HT1080 (cell line): ENCODE measurements at regions not wholly inside any gene's neighbourhood (a gene's known extent, or its start where the extent isn't known, plus 50 kb on each side); places are given as distances from the start of the nearest gene placed in this dataset.
A peak's percentile ranks its signal among the peaks of the same experiment; 100 is the strongest.

Source experiments
- DNase-seq: peaks from one replicate; pipeline ENCODE4 v3.0.0-alpha.2; 2015; ENCODE audit warnings: low read depth

DNA sequence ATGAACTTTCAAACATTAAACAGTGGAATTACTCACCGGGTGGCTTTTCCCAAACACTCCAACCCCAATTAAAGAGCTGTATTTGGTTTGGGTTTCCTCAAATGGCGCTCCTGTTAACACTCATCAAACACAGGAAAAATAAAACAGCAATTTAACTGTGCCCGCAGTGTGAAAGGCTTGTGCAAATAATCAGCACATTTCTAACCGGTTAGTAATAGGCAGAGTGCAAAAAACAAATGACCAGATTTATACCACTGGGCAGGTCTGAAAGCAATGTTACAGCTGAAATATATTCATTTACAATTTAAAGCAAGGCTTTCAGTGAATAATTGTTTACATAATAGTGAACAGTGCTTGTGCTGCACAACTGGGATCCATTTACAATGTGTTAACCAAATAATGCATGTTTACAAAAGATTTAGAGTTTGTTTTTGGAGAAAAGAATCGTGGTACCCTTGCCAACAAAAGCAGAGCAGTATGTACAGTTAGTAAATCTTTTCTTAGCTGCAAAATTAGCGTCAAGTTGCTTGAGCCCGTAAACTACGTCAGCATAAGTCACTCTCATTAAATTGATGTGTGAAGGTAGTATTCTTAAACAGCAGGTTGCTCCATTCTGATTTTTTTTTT lies 662.9 kb upstream of the ZNF608 start:
- DNase-seq: no peak

DNA sequence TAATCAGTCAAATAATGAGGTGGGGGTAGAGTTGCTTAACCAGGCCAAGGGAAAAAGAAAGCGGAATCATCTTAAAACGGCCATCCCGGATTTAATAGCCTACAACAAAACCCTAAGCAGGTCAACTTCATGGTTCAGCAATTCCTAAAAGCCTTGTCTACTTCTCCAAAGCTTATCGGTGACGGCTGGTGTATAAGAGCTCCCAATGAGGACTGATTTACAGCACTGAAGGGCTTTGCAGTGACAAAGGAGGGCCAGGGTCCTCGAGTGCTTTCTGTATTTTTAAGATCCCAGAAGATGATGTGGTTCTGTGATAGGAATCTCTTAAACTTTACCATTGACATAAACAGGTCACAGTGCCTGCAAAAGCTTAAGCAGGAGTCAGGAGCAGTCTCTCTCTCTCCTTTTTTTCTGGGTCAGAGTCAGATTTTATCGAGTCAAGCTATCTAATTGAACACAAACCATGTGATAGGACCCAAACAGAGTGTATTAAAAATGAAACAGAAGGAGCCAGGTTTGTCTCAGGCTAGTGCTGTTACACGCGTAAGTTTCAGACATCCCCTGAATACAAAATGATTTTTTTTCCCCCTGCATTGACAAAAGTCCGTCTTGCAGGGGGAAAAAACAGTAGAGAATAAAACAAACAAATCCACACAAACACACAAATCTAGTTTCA lies 663.6 kb upstream of the ZNF608 start:
- DNase-seq: no peak

DNA sequence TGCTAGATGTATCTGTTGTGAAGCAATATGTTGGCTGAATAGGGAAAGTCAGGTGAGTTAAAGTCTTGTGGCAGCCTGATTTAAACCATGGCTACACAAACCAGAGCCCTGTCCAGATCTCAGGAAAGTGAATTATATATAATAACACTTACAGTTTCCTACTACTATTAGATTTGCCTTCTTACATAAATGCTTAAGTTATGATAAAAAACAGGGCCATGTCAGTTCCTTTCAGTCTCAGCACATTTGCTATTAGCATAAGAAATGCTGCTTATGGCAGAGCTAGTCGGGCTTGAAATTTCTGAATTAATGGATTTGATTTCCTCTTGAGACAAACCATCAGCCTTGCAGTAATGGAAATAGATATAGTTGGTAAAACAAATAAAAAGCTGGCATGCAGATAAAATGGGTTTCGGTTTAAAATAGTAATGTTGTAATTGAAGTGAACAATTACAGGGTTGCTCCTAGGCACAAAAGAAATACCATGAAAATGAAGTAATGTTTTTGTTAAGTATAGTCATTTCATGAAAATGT lies 664.2 kb upstream of the ZNF608 start:
- DNase-seq: peak; percentile 35

DNA sequence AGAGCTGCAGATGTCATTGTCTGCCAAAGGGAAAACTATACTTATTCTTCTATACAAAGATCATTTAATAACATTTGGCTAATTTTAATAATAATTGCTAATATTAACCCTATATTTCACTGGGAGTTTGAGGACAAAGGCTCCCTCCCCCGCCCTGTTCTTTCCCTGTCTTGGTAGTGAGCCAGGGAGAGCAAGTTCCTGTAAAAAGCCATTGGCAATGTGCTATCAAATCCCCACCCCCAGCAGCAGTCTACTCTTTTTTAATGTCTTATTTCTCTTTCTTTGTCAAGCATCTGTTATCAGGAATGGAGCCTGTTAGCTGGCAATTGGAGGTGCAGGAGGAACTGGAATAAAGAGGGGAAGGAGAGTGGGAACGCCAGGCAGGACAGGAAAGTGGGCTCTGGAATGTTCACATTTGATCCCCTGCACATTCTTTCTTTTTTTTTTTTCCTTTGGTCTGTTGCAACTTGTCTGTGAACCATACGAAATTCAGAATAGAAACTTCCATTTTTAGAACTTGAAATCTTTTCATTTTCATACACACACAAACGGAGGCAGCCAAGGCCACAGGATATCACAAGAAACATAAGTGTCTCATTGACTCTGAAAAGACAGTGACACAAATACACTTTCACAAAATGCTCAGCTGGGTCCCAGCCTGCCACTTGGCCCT lies 664.8 kb upstream of the ZNF608 start:
- DNase-seq: peak; percentile 28

DNA sequence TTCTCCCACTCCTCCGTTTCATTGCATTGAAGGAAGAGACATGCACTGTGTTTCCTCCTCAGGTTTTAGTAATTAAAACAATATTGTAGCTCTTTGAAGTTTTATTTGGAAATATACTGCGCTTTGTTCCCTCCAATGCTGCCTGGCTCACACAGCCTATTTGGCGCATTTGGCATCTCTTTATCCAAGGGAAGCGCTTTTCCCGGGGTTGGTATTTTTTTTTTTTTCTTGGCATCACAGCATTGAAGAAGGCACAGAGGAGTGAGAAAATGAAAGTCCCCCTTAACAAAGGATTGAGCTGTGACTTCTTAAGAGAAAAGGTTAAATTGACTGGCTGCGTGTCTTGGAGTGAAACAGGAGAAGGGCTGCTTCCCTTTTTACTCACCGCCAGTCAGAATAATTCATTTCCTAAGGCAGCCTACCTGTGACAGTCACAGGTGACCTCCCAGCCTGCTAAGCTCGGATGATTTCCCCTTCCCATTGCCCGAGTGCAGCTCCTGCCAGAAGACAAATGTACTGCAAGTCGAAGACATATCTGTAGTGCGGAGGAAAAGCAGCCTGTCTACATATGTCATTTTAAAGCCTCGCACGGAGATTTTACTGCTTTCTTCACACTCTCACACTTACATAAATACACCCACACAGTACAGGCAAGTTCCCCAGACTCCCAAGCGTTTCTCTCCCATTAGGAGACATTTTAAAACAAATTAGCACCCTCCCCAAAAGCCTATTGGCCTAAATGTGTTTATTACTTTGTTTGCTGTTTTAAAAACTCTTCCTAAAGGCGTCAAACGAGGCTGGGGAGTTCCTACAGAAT lies 665.5 kb upstream of the ZNF608 start:
- DNase-seq: no peak

DNA sequence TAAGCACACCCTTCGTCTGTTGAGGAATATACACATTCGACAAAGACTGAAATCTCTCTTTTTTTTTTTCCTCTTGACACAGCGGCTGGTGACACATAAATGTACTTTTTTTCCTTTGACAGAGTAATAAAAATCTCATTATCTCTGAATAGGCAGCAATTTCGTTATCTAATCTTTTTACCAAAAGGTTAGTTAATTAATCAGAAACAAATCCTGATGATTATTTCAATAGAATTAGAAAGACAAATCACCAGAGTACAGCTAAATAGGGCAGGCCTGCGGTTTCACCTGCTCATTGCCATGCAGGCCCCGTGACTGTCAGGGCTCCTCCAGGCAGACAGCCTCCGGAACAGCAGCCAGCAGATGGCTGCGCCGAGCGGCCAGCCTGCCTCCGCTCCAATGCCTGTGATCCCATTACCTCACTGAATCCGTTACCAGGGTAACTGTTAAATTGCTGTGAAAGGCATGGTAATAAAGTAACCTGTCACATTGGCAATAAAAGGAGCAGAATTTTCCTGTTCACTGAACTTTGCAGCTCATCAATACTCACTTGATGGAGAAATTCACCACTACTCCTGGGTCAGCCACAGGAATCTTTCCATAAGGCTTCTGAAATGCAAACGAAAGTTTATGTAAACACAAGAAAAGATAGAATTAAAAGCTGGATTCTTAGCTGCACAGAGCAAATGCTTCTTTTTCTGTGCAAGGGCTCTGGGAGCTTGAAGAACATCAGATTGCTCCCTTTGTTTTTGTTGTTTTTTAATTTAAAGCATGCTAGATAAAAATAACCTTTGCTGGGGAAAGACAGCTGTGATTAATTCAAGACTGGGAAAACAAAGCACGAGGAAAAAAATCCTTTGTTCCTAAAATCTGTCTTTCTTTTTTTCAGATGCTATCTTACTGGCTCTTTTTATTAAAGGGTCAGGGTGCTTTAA lies 666.4 kb upstream of the ZNF608 start:
- DNase-seq: no peak

DNA sequence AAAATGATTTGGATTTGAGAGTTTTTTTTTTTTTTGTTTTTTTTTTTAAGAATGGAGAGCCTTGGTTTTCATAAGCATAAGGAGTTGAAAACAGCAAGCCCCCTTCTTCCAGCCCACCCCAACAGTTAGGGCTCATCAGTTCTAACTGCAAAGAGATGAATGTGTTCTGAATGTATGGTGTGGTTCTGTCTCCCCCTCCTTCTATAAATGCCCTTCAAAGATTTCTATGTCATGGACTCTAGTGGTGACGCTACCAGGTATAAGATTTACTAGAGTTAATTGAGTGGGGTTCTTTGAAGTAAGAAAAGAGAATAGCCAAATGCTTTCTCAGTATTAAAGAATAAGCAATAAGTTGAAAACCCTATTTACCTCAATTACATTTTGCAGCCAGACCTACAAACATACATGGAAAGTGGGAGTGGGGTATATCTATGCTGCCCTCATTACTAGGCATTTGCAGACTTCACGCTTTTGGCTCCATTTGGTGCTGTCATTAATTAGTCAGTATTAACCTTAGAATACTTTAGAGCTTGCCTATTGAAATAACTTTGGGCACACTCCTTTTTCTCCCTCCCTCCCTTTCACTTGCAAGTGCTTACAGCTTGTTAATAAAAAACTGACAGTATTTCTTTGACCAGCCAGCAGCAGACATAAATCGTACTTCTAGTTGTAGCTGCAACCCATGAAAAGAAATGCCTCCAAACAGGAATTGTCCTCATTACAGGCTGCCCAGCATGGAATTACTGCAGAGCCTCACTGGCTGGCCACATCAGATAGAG lies 667.2 kb upstream of the ZNF608 start:
- no peak for DNase-seq

DNA sequence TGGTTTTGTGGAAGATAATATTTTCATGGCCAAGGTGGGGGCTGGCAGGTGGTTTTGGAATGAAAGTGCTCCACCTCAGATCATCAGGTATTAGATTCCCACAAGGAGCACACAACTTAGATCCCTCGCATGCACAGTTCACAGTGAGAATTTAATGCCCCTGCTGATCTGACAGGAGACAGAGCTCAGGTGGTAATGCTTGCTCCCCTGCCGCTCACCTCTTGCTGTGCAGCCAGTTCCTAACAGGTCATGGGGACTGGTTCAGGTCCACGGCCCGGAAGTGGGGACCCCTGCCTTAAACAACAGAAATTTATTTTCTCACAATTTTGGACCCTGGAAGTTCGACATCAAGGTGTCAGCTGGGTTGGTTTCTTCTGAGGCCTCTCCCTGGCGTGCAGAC lies 668.7 kb upstream of the ZNF608 start:
- DNase-seq: no peak

DNA sequence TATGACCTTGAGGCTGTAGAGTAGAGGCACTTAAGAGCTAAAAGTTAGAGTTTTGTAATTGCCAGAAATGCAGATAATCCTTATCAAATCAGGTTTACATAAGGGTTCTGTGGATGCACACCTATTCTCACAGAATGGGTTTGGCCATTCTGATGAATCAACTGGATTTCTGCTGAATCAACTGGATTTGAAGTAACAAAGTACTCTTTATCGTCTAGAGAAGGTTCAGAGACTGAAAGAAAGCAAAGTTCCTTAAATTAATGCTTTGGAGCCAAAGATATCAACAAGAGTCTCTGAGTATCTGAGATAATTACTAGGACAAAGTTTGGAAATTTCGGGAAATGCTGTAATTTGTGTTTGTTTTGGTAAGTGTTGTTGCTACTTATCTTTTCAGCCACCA lies 669.6 kb upstream of the ZNF608 start:
- no peak for DNase-seq

DNA sequence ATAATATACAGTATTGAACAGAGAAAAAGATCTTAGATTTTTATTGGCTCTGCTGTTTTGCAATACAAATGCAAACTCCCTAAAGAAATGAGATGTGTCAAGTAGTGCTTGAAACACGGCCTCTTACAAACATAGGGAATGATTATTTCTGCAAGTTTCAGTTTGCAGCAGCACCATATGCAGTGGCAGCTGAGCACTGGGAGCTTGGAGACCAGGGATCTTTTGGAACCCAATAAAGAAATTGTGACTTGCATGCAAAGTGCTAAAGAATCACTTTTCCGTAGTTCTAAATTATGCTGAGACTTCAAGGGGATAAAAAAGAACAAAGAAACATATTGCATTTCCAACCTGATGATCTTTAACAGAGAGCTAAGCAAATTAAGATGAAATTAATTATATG lies 674.6 kb upstream of the ZNF608 start:
- DNase-seq: no peak

DNA sequence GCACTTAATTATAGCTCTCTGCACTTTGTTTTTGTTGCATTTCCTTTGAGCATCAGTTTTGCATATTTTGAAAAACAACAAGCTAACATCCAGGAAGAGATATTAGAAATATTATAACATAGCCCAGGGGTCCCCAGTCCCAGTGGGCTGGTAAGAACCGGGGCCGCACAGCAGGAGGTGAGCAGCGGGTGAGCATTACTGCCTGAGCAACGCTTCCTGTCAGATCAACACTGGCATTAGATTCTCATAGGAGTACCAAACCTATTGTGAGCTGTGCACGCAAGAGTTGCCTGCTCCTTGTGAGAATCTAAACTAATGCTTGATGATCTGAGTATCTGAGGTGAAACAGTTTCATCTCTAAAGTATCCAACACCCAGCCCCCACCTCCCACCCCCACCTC lies 675.9 kb upstream of the ZNF608 start:
- DNase-seq: no peak

DNA sequence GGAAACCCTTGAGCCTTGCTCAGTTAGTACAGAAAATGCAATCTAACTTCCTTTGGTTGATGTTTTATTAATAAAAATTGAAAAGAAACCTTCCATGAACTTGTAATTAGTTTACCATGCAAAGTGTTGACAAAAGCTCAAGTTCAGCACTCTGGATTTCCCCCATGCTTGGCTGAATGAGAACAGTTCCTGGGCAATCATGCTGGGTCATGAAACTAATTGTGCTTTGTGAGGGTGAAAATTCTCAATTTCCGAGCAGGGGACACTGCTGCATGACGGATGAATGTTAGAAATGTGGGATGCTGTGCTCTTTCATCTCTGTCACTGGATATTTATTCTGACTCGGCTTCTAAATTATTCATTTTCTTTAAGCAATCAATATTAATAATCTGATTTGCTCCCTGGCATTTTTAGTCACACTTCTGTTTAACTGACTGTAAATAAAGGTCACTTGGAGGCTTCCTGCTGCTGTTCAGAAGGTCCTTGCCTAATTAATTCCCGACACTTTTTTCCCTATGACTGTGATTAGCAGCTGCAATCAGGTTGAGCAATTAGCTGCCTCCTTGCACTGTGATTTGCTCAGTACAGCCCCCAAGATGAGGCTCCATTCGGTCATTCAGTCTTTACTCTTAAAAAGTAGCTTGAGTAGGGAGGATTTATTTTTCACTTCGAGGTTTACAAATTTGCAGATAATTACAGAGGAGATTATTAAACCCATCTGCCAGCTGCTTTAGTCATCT lies 678.1 kb upstream of the ZNF608 start:
- no peak for DNase-seq

DNA sequence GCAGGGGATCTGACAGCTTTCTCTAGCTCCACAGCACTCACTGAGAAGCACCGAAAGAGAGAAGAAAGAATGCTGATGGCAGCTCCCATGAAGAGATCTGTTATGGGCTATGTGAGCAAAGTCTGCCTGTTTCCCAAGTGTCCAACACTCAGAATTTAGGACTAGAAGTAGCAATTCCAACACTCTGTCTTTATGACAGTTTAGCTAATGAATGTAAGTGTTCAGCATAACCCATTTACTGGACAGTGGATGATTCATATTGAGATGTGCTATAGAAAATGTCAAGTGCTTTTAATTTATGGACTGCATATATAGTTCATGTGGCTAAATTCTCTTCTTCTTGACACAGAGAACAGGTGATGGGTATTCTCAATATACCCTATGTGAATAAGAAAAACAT lies 683.1 kb upstream of the ZNF608 start:
- DNase-seq: no peak

DNA sequence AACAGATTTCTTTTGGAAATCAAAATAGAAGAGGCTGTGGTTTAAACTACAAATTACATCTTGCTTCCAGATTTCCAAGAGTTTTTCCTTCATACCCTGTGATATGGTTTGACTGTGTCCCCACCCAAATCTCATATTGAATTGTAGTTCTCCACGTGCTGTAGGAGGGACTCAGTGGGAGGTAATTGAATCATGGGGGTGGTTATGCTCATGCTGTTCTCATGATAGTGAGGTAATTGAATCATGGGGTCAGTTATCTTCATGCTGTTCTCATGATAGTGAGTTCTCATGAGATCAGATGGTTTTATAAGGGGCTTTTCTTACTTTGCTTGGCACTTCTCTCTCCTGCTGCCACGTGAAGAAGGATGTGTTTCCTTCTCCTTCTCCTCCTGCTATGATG lies 687.0 kb upstream of the ZNF608 start:
- DNase-seq: no peak

DNA sequence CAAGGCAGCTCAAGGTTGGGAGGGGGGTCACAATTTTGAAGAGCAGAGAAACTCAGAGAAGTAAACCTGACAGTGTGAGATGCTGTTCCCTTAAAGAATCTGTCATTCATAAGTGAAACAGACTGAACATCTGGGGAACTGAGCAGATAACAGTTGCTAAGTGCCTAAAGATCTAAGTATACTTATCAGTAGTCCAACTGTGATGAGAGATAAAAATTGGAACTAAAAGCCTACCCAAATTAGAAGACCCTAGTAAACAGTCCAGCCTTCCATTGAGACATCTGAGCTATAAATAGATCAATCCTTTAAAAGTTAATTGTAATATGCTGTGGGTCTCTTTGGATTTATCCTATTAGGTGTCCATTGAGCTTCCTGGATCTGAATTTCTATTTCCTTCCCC lies 692.8 kb upstream of the ZNF608 start:
- DNase-seq: no peak

DNA sequence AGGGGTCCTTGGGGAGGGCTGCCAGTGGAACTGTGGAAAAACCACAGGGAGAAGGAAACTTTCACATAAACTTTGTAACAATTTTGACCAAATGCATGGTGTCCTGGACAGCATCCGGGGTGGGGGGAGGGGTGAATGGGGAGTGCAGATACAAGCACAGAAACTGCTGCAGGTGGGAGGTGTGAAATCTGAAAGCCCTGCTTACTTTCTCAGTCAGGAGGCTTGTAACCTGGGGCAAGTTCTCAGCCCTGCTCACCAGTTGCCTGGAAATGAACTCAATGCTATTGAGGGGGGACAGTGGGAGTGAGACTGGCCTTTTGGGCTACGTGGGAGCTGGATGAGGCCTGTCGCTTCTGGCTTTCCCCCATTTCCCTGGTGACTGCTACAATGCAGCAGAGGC lies 694.5 kb upstream of the ZNF608 start:
- no peak for DNase-seq

DNA sequence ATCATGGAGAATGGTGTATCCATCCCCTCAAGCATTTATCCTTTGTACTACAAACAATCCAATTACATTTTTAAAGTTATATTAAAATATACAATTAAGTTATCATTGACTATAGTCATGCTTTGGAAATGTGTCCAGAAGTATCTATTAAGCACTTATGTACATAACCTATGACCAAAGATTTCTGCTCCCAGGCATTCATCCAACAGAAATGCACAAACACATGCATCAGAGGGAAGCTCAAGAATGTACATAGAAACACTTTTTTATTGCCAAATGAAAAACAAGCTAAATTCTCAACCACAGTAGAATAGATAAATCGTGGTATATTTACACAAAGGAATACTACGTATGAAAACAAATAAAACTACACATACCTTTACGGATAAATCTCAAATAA lies 700.5 kb upstream of the ZNF608 start:
- DNase-seq: no peak

DNA sequence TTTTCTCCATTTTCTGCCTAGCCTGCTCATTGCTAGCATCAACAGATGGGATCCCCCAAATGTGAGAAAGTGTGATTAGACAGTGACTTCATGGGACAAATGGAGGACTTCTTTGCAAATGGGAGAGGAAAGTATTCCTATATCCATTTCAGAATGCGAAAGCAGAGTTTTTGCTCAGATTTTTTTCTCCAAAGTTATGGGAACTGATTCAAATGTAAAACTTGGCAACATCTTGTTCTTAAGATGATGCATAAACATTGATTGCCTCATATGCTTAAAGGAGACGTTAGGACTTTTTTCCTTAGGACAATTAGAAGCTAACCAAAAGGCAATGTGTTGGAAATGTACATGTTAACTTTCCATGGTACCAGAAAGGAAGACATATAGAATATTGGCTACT lies 704.3 kb upstream of the ZNF608 start:
- DNase-seq: no peak

DNA sequence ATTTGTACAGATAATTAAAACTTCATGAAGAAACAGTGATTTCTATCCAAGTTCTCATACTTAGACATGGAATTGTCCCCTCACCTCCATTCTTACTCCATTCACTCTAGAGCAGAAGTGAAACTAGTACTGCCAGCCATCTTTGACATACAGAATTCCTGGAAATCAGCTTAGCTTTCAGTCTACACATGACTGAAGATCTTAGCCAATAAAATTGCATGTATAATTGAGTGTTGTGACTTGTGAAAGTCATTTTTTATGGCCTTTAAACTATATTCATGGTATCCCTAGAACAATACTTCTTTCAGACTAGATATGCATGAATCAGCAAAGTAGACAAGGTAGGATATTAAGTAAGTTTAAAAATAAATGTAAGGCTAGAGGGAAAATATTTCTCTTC lies 705.2 kb upstream of the ZNF608 start:
- no peak for DNase-seq
